Psoas muscle (tissue), 7 donors: ENCODE measurements at regions not wholly inside any gene's neighbourhood (a gene's known extent, or its start where the extent isn't known, plus 50 kb on each side); places are given as distances from the start of the nearest gene placed in this dataset.

Experiments
- ATAC-seq, 4 donors: fragments of 200-7000 bp; cut with Tn5 transposase; one replicate each; pipeline ENCODE4 v1.9.1; 2020; ENCODE audit warnings: moderate library complexity in 3 of 4, mild to moderate bottlenecking in 2 of 4
- DNase-seq, 2 donors: peaks; one replicate each; pipeline ENCODE4 v3.0.0-alpha.2; 2020
- H3K27ac ChIP-seq: fragments of 200-600 bp; one replicate; pipeline ENCODE4 v1.8.0; 2022
- H3K27me3 ChIP-seq, 3 donors: fragments of 200-600 bp in 1 of 3; one replicate each; pipeline versions ENCODE4 v1.6.1 to v1.8.0; 2013 to 2022; ENCODE audit warnings: low read length in 2 of 3, mild to moderate bottlenecking in 2 of 3, moderate library complexity in 1 of 3; ENCODE audit not compliant: insufficient read depth in 3 of 3
- H3K36me3 ChIP-seq, 2 donors: fragments of 200-600 bp in 1 of 2; one replicate each; pipeline versions ENCODE4 v1.6.1 to v1.8.0; 2013 to 2022; ENCODE audit warnings: low read depth in 1 of 2, mild to moderate bottlenecking in 1 of 2, moderate library complexity in 1 of 2; ENCODE audit not compliant: insufficient read depth in 1 of 2
- H3K4me1 ChIP-seq: fragments of 200-600 bp; one replicate; pipeline ENCODE4 v1.8.0; 2022
- H3K4me3 ChIP-seq: fragments of 200-600 bp; one replicate; pipeline ENCODE4 v1.8.0; 2022; ENCODE audit warnings: mild to moderate bottlenecking
- H3K9me3 ChIP-seq: fragments of 200-600 bp; one replicate; pipeline ENCODE4 v1.8.0; 2022
- CTCF ChIP-seq: fragments of 200-600 bp; IDR thresholded peaks from one replicate; pipeline ENCODE4 v1.8.0; 2022; ENCODE audit warnings: antibody characterized with exemption
- WGBS, 3 donors: extraction: QIAGEN DNeasy Blood & Tissue Kit; methylation state at CpG; one replicate each; pipeline versions ENCODE4 v1.1.6 to v1.1.7; 2013; 5-methylcytosine and 5-hydroxymethylcytosine counted together
- intact Hi-C, 2 donors: fragments of 100-400 bp; cut with DNase I; formaldehyde crosslinking; loops; one replicate each; pipeline versions ENCODE4 v1.11.0 to v1.14.2; 2022
- donor health status: healthy with polysubstance abuse.
- donor health status: DM: no; HTN: no; CAD: no; lungs with moderate emphysema.
- donor health status: Bipolar disorder and iron deficiency.
- donor health status: healthy.
- donor health status: DM: yes; HTN: yes; CAD: no.
- donor health status: DM: no; HTN: no; CAD: no.
- donor health status: DM: yes; HTN: yes; CAD: no.

GRCh38 chr16:60110531-60110930 lies 1376.4 kb upstream of the GOT2 start:
- intact Hi-C loops = no loop called here
- 69 to 74% (median 70%) methylated on average over 2 of the region's 2 CpGs for WGBS, 3 donors
- H3K36me3 ChIP-seq = no peaks in the 10 kb centered on the region

GRCh38 chr16:60107871-60108270 lies 1373.8 kb upstream of the GOT2 start:
- ATAC-seq (no peak), DNase-seq (no peak)
- Histone ChIP-seq H3K9me3 (no peaks in the 10 kb centered on the region), H3K4me3 (no peak overlapping the region), H3K36me3 (no peaks in the 10 kb centered on the region), H3K27me3 (no peaks in the 10 kb centered on the region), H3K27ac (no peak overlapping the region), H3K4me1 (no peaks in the 10 kb centered on the region)
- intact Hi-C loops = no loop called here
- 81 to 86% (median 82%) methylated on average over 4 of the region's 4 CpGs for WGBS, 3 donors
- TF ChIP-seq CTCF = no peak

More at GRCh38 chr16:60110531-60110930, 1376.4 kb upstream of the GOT2 start:
- ATAC-seq (no peak), DNase-seq (no peak)
- Histone ChIP-seq H3K4me3 (no peak overlapping the region), H3K27me3 (no peaks in the 10 kb centered on the region), H3K4me1 (no peaks in the 10 kb centered on the region), H3K9me3 (no peaks in the 10 kb centered on the region), H3K27ac (no peak overlapping the region)
- no peak for TF ChIP-seq CTCF

- Histone ChIP-seq H3K9me3 (no peaks in the 10 kb centered on the region), H3K4me1 (no peaks in the 10 kb centered on the region), H3K4me3 (no peak overlapping the region), H3K27ac (no peak overlapping the region), H3K36me3 (no peaks in the 10 kb centered on the region), H3K27me3 (no peaks in the 10 kb centered on the region)
- no peak for TF ChIP-seq CTCF
- no peak for ATAC-seq
- intact Hi-C loops = no loop called here
- WGBS, 3 donors = 66 to 81% (median 68%) methylated on average over 3 of the region's 3 CpGs
- DNase-seq = no peak
Observed at GRCh38 chr16:60107437-60107836, 1373.3 kb upstream of the GOT2 start.

GRCh38 chr16:60100371-60100770 lies 1366.3 kb upstream of the GOT2 start:
- no peak for ATAC-seq

More at GRCh38 chr16:60100371-60100770, 1366.3 kb upstream of the GOT2 start:
- no peak for TF ChIP-seq CTCF
- Histone ChIP-seq H3K27ac (no peak overlapping the region), H3K36me3 (no peaks in the 10 kb centered on the region), H3K4me3 (no peak overlapping the region), H3K9me3 (peaks cover under 1% of the 10 kb centered on the region), H3K4me1 (no peaks in the 10 kb centered on the region), H3K27me3 (no peaks in the 10 kb centered on the region)
- WGBS, 3 donors = 0 to 36% (median 30%) methylated on average over 1 of the region's 1 CpG
- intact Hi-C loops = no loop called here
- no peak for DNase-seq
